Ovary (tissue), 7 donors: ENCODE measurements at regions not wholly inside any gene's neighbourhood (a gene's known extent, or its start where the extent isn't known, plus 50 kb on each side); places are given as distances from the start of the nearest gene placed in this dataset.

Source experiments
- DNase-seq, 5 donors: peaks; one replicate each; pipeline ENCODE4 v3.0.0-alpha.2; 2019 to 2020
- H3K27ac ChIP-seq, 2 donors: fragments of 200-600 bp; one replicate each; pipeline versions ENCODE4 v1.5.1 to v1.8.0; 2019 to 2022
- H3K27me3 ChIP-seq: fragments of 200-600 bp; one replicate; pipeline ENCODE4 v1.8.0; 2022
- H3K36me3 ChIP-seq: fragments of 200-600 bp; sonication (generic); one replicate; pipeline ENCODE4 v1.5.1; 2019
- H3K4me1 ChIP-seq: one replicate; pipeline ENCODE4 v1.8.1; 2013; ENCODE audit warnings: mild to moderate bottlenecking, moderate library complexity; ENCODE audit not compliant: insufficient read depth
- H3K4me3 ChIP-seq: fragments of 200-600 bp; sonication (generic); one replicate; pipeline ENCODE4 v1.5.1; 2017
- H3K9me3 ChIP-seq, 2 donors: fragments of 200-600 bp in 1 of 2; sonication (generic) in 1 of 2; one replicate each; pipeline versions ENCODE4 v1.5.1 to v1.8.1; 2013 to 2019; ENCODE audit warnings: mild to moderate bottlenecking in 1 of 2, moderate library complexity in 1 of 2
- EP300 ChIP-seq: sonication (generic); formaldehyde crosslinking; IDR thresholded peaks from one replicate; pipeline ENCODE4 v1.6.1; 2017; ENCODE audit warnings: antibody characterized with exemption
- POLR2A ChIP-seq: fragments of 450-650 bp; IDR thresholded peaks from one replicate; pipeline ENCODE4 v1.6.1; 2017; ENCODE audit warnings: antibody characterized with exemption, mild to moderate bottlenecking, moderate library complexity
- WGBS, 3 donors: extraction: QIAGEN DNeasy Blood & Tissue Kit in 1 of 3; methylation state at CpG; one replicate each; pipeline versions ENCODE4 v1.1.5 to v1.1.7; 2013 to 2017; 5-methylcytosine and 5-hydroxymethylcytosine counted together
- intact Hi-C, 4 donors: fragments of 100-400 bp; cut with DNase I; formaldehyde crosslinking; loops; one replicate each; pipeline versions ENCODE4 v1.11.0 to v1.15.1; 2022 to 2023
- TF ChIP-seq, protein P1 (sequence below), 3 donors: fragments of 450-650 bp in 2 of 3; fragments of 200-600 bp in 1 of 3; IDR thresholded peaks; one replicate each; pipeline versions ENCODE4 v1.5.1 to v1.8.0; 2016 to 2022; ENCODE audit warnings: antibody characterized with exemption in 3 of 3, mild to moderate bottlenecking in 1 of 3
- donor health status: DM: no; HTN: no; CAD: no; lungs with moderate emphysema.
- donor health status: DM: no; HTN: no; CAD: no.
- donor health status: Bipolar disorder and iron deficiency.
- donor health status: DM: no; HTN: no; CAD: no.
- donor health status: DM: yes; HTN: yes; CAD: no.

DNA sequence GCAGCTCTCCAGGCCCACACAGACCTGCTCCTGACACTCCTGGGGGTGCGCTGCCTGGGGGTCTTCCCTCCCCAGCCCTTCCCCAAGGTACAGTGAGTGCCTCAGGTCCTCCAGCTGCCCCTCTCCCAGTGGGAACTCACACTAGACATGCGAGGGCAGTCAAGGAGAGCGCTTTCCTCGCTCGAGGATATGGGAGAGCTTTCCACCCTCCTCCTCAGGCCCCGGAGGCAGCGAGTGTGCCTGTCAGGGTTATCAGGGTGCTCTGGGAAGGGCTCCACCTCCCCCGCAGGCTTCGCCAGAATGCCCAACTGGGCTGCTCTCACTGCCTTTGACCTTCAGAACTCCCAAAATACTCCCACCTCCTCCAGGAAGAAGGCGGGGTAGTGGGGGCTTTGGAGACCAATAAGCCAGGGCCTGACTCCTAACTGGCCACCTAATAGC lies 85.7 kb upstream of the LAPTM4A start:
- no peak overlapping the region for H3K4me3 ChIP-seq
- H3K4me1 ChIP-seq, result peaks cover 6% of the 10 kb centered on the region
- DNase-seq, result peak in 3 of 5 donors; percentile 18 to 75 (median 39)
- TF ChIP-seq EP300 (no peak), POLR2A (no peak)
- TF ChIP-seq, protein P1, sequence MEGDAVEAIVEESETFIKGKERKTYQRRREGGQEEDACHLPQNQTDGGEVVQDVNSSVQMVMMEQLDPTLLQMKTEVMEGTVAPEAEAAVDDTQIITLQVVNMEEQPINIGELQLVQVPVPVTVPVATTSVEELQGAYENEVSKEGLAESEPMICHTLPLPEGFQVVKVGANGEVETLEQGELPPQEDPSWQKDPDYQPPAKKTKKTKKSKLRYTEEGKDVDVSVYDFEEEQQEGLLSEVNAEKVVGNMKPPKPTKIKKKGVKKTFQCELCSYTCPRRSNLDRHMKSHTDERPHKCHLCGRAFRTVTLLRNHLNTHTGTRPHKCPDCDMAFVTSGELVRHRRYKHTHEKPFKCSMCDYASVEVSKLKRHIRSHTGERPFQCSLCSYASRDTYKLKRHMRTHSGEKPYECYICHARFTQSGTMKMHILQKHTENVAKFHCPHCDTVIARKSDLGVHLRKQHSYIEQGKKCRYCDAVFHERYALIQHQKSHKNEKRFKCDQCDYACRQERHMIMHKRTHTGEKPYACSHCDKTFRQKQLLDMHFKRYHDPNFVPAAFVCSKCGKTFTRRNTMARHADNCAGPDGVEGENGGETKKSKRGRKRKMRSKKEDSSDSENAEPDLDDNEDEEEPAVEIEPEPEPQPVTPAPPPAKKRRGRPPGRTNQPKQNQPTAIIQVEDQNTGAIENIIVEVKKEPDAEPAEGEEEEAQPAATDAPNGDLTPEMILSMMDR (IDR thresholded peaks at IDR 0.05), result no peak
- no peaks in the 10 kb centered on the region for H3K9me3 ChIP-seq
- WGBS, 3 donors, result 39 to 44% (median 43%) methylated on average over 10 of the region's 10 CpGs
- intact Hi-C loops, result loop anchor here in 1 of 4 donors (5.0 kb wide), 1 partner anchor 85 kb away; no protein-coding TSS in a partner anchor
- H3K36me3 ChIP-seq, result no peaks in the 10 kb centered on the region
- H3K27ac ChIP-seq, result no peak overlapping the region
- H3K27me3 ChIP-seq, result no peaks in the 10 kb centered on the region

DNA sequence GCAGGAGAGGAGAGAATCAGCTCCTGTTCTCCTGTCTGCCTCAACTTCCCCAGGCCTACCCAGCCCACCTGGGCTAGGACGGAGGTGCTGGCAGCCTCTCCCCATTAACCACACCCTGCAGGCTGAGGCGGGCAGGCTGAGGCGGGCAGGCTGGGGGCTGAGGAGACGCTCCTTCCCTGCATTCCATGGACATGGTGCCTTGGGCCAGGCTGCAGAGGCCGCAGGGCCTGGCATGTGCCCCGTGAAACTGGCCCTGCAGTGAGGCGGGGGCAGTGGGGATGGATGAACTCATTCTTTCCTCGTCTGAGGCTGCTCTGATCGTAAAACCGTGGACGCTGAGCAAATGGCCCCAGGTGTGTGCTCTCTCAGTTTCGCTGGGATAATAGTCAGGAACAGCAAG lies 84.7 kb upstream of the LAPTM4A start:
- TF ChIP-seq, protein P1 (IDR thresholded peaks at IDR 0.05), result no peak
- TF ChIP-seq POLR2A, result no peak
- H3K9me3 ChIP-seq, result no peaks in the 10 kb centered on the region
- 82 to 93% (median 85%) methylated on average over 12 of the region's 12 CpGs for WGBS, 3 donors
- DNase-seq, result no peak
- no peak overlapping the region for H3K4me3 ChIP-seq
- intact Hi-C loops, result loop anchor here in 1 of 4 donors (5.0 kb wide), 1 partner anchor 86 kb away; no protein-coding TSS in a partner anchor
- no peaks in the 10 kb centered on the region for H3K27me3 ChIP-seq
- H3K27ac ChIP-seq, result no peak overlapping the region
- H3K4me1 ChIP-seq, result peaks cover 6% of the 10 kb centered on the region
- H3K36me3 ChIP-seq, result no peaks in the 10 kb centered on the region

DNA sequence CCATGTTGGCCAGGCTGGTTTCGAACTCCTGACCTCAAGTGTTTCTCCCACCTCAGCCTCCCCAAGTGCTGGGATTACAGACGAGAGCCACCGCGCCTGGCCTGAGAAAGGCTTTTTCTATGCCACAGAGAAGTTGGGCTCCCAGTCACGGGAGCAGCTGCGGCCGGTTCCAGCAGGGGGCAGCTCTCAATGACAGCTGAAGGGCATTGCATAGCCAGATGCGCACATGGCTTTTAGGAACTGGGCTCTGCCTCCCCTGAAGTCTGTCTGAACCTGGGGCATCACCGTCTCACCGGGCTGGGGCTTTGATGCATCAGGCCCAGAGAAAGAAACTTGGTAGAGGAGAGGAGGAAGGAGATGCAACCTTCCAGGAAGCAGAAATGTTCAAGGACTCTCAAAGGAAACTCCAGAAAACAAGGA lies 84.2 kb upstream of the LAPTM4A start:
- Histone ChIP-seq H3K4me1 (peaks cover 6% of the 10 kb centered on the region), H3K4me3 (no peak overlapping the region), H3K36me3 (no peaks in the 10 kb centered on the region), H3K27me3 (no peaks in the 10 kb centered on the region), H3K9me3 (no peaks in the 10 kb centered on the region), H3K27ac (no peak overlapping the region)
- TF ChIP-seq, protein P1 (IDR thresholded peaks at IDR 0.05), result peak; percentile 35 to 64 (median 45)
- TF ChIP-seq EP300, result no peak
- DNase-seq, result peak; percentile 58 to 85 (median 68)
- intact Hi-C loops, result loop anchor here in 1 of 4 donors (5.0 kb wide), 1 partner anchor 87 kb away; no protein-coding TSS in a partner anchor
- 13 to 21% (median 16%) methylated on average over 10 of the region's 10 CpGs for WGBS, 3 donors

DNA sequence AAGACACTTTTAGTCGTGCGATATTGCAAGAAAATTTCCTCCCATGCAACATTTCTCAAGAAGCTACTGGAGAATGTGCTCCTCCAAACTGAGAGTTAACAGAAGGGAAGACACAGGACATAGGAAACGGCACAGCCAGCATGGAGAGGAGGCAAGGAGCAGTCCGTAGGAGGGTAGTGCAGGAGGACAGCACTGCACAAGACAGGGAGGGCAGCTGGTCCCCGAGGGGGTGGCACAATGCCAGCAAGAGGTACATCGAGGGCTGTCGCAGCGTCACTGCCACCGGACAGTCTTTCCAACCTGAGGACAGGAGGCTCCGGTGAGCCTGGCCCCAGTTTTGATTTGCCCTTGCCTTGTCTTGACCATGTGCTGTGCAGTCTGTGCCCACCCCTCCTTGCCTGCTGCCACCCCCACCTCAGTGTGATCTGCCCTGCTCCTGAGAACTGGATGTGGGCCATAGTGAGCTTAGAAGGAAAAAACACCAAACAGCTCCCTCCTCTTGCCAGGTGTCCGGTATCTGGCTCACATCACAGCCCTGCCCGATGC lies 81.6 kb upstream of the LAPTM4A start:
- Histone ChIP-seq H3K27ac (no peak overlapping the region), H3K4me1 (peaks cover 5% of the 10 kb centered on the region), H3K4me3 (no peak overlapping the region), H3K27me3 (no peaks in the 10 kb centered on the region), H3K9me3 (no peaks in the 10 kb centered on the region), H3K36me3 (no peaks in the 10 kb centered on the region)
- TF ChIP-seq, protein P1 (IDR thresholded peaks at IDR 0.05), result no peak
- TF ChIP-seq EP300 (no peak), POLR2A (no peak)
- WGBS, 3 donors, result 62 to 66% (median 62%) methylated on average over 12 of the region's 12 CpGs
- DNase-seq, result no peak
- intact Hi-C loops, result no loop called here
